Adrenal gland (tissue), 9 donors: ENCODE measurements at regions not wholly inside any gene's neighbourhood (a gene's known extent, or its start where the extent isn't known, plus 50 kb on each side); places are given as distances from the start of the nearest gene placed in this dataset.

Source experiments
- DNase-seq, 7 donors: peaks; one replicate each; pipeline ENCODE4 v3.0.0-alpha.2; 2019 to 2020
- H3K27ac ChIP-seq, 5 donors: fragments of 200-600 bp; sonication (generic) in 4 of 5; 1 replicate in 3 of 5; 2 replicates in 2 of 5; pipeline versions ENCODE4 v1.5.1 to v1.8.0; 2016 to 2020; ENCODE audit warnings: mild to moderate bottlenecking in 1 of 5
- H3K27me3 ChIP-seq: fragments of 200-600 bp; 2 replicates; pipeline ENCODE4 v1.8.0; 2021
- H3K36me3 ChIP-seq, 2 donors: fragments of 200-600 bp; replicated peaks in 1 of 2; 1 replicate in 1 of 2; 2 replicates in 1 of 2; pipeline versions ENCODE4 v1.5.1 to v1.8.0; 2018 to 2022
- H3K4me1 ChIP-seq, 2 donors: fragments of 200-600 bp; replicated peaks in 1 of 2; 1 replicate in 1 of 2; 2 replicates in 1 of 2; pipeline versions ENCODE4 v1.5.1 to v1.8.0; 2018 to 2021
- H3K4me3 ChIP-seq, 4 donors: fragments of 200-600 bp; sonication (generic) in 3 of 4; one replicate each; pipeline ENCODE4 v1.5.1; 2016 to 2018
- H3K9me3 ChIP-seq, 3 donors: fragments of 200-600 bp; sonication (generic) in 1 of 3; replicated peaks in 1 of 3; 1 replicate in 2 of 3; 2 replicates in 1 of 3; pipeline versions ENCODE4 v1.5.1 to v1.8.0; 2016 to 2021
- CTCF ChIP-seq, 6 experiments: fragments of 450-650 bp in 4 of 6; fragments of 200-600 bp in 2 of 6; sonication (generic) in 1 of 6; IDR thresholded peaks; 1 replicate in 5 of 6; 2 replicates in 1 of 6; pipeline versions ENCODE4 v1.5.1 to v1.8.0; 2016 to 2021; ENCODE audit warnings: antibody characterized with exemption in 6 of 6, mild to moderate bottlenecking in 2 of 6, moderate library complexity in 1 of 6
- POLR2A ChIP-seq, 2 donors: fragments of 450-650 bp; IDR thresholded peaks; one replicate each; pipeline ENCODE4 v1.6.1; 2017; ENCODE audit warnings: antibody characterized with exemption in 2 of 2, mild to moderate bottlenecking in 2 of 2, moderate library complexity in 1 of 2
- WGBS, 4 donors: extraction: QIAGEN DNeasy Blood & Tissue Kit in 2 of 4; methylation state at CpG; one replicate each; pipeline versions ENCODE4 v1.1.5 to v1.1.7; 2013 to 2017; 5-methylcytosine and 5-hydroxymethylcytosine counted together
- intact Hi-C, 2 donors: fragments of 100-400 bp; cut with DNase I; formaldehyde crosslinking; loops; one replicate each; pipeline versions ENCODE4 v1.14.1 to v1.15.0; 2022 to 2023
- donor health status: healthy with polysubstance abuse.
- donor health status: Bipolar disorder and iron deficiency.
- donor health status: DM: yes; HTN: yes; CAD: no.
- donor health status: DM: no; HTN: no; CAD: no.
- donor health status: DM: no; HTN: no; CAD: no.

- Histone ChIP-seq H3K4me1 (no peaks in the 10 kb centered on the region), H3K27me3 (no peaks in the 10 kb centered on the region), H3K4me3 (no peak overlapping the region), H3K36me3 (no peaks in the 10 kb centered on the region), H3K9me3 (no peaks in the 10 kb centered on the region), H3K27ac (no peak overlapping the region)
- intact Hi-C loops = no loop called here
- TF ChIP-seq POLR2A (IDR thresholded peaks at IDR 0.05) (no peak), CTCF (IDR thresholded peaks at IDR 0.05) (no peak)
- DNase-seq = no peak
- 57 to 78% (median 73%) methylated on average over 2 of the region's 2 CpGs for WGBS, 4 donors
Measured at GRCh38 chr5:155767470-155767869, 559.5 kb upstream of the SGCD start.

- no peaks in the 10 kb centered on the region for H3K4me1 ChIP-seq
- no peaks in the 10 kb centered on the region for H3K27me3 ChIP-seq
- H3K36me3 ChIP-seq = no peaks in the 10 kb centered on the region
- 60 to 74% (median 62%) methylated on average over 3 of the region's 3 CpGs for WGBS, 4 donors
- no peaks in the 10 kb centered on the region for H3K9me3 ChIP-seq
- no peak overlapping the region for H3K27ac ChIP-seq
- TF ChIP-seq CTCF (IDR thresholded peaks at IDR 0.05) (no peak), POLR2A (IDR thresholded peaks at IDR 0.05) (no peak)
- intact Hi-C loops = no loop called here
- no peak for DNase-seq
- H3K4me3 ChIP-seq = no peak overlapping the region
Measured at GRCh38 chr5:155768332-155768731, 558.6 kb upstream of the SGCD start.

- no peaks in the 10 kb centered on the region for H3K9me3 ChIP-seq
- intact Hi-C loops = no loop called here
- WGBS, 4 donors = 63 to 78% (median 68%) methylated on average over 4 of the region's 4 CpGs
- no peak overlapping the region for H3K27ac ChIP-seq
- no peak overlapping the region for H3K4me3 ChIP-seq
- no peak for DNase-seq
- H3K36me3 ChIP-seq = no peaks in the 10 kb centered on the region
- no peak for TF ChIP-seq POLR2A (IDR thresholded peaks at IDR 0.05)
- no peaks in the 10 kb centered on the region for H3K27me3 ChIP-seq
- H3K4me1 ChIP-seq = no peaks in the 10 kb centered on the region
Measured at GRCh38 chr5:155772009-155772662, 554.8 kb upstream of the SGCD start.

- Histone ChIP-seq H3K27ac (no peak overlapping the region), H3K9me3 (no peaks in the 10 kb centered on the region), H3K4me1 (no peaks in the 10 kb centered on the region), H3K27me3 (no peaks in the 10 kb centered on the region), H3K4me3 (no peak overlapping the region), H3K36me3 (no peaks in the 10 kb centered on the region)
- 68 to 84% (median 74%) methylated on average over 2 of the region's 2 CpGs for WGBS, 4 donors
- no peak for DNase-seq
- no peak for TF ChIP-seq CTCF (IDR thresholded peaks at IDR 0.05)
- TF ChIP-seq POLR2A (IDR thresholded peaks at IDR 0.05) = no peak
- intact Hi-C loops = no loop called here
Measured at GRCh38 chr5:155773680-155774079, 553.3 kb upstream of the SGCD start.

- Histone ChIP-seq H3K9me3 (no peaks in the 10 kb centered on the region), H3K4me3 (no peak overlapping the region), H3K36me3 (no peaks in the 10 kb centered on the region), H3K4me1 (no peaks in the 10 kb centered on the region), H3K27ac (no peak overlapping the region), H3K27me3 (no peaks in the 10 kb centered on the region)
- TF ChIP-seq CTCF (IDR thresholded peaks at IDR 0.05) (no peak), POLR2A (IDR thresholded peaks at IDR 0.05) (no peak)
- intact Hi-C loops = no loop called here
- DNase-seq = no peak
- 63 to 79% (median 76%) methylated on average over 3 of the region's 3 CpGs for WGBS, 4 donors
Measured at GRCh38 chr5:155780260-155780659, 546.7 kb upstream of the SGCD start.
